Stimulated activated CD4-positive, alpha-beta T cell treated with anti-CD3 and anti-CD28 coated beads, Interleukin-2, amount 100 ng/mL, for 48 hours (primary cell): ENCODE measurements at regions not wholly inside any gene's neighbourhood (a gene's known extent, or its start where the extent isn't known, plus 50 kb on each side); places are given as distances from the start of the nearest gene placed in this dataset.
A peak's percentile ranks its signal among the peaks of the same experiment; 100 is the strongest.
"Not testable (repeated sequence)": the region's sequence is repeated elsewhere in the genome, so short reads cannot be mapped to it uniquely, and the experiment has no call there.

Source experiments
- DNase-seq, 2 donors: peaks; one replicate each; pipeline ENCODE4 v3.0.0-alpha.2; 2020

DNA sequence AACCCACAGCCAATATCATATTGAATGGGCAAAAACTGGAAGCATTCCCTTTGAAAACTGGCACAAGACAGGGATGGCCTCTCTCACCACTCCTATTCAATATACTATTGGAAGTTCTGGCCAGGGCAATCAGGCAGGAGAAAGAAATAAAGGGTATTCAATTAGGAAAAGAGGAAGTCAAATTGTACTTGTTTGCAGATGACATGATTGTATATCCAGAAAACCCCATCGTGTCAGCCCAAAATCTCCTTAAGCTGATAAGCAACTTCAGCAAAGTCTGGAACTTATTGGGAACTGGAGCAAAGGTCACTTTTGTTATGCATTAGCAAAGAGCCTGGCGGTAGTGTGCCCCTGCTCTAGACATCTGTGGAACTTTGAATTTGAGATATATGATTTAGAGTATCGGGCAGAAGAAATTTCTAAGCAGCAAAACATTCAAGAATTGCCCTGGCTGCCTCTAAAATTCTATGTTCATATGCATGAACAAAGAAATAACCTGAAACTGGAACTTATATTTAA lies 53.4 kb upstream of the PSMA1 start:
- not testable (repeated sequence) for DNase-seq

DNA sequence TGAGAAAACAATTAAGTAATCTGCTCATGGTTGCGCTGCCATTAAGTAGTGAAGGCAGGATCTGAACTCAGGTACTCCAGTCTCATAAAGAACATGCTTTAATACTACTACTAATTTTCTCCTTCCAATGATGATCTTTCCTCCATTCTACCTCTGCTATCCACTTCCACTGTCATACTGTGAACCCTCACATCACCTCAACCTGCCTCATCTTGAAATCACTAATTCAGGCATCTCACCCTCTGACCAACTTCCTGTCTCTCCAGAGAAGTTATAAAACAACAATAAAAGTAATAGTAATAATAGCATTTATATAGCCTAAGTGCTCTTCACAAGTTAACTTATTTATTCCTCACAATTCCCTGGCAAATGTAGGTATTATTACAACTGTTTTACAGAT lies 57.1 kb upstream of the PSMA1 start:
- no peak for DNase-seq

GRCh38 chr11:14577835-14578529 lies 57.8 kb upstream of the PSMA1 start:
- DNase-seq = no peak

DNA sequence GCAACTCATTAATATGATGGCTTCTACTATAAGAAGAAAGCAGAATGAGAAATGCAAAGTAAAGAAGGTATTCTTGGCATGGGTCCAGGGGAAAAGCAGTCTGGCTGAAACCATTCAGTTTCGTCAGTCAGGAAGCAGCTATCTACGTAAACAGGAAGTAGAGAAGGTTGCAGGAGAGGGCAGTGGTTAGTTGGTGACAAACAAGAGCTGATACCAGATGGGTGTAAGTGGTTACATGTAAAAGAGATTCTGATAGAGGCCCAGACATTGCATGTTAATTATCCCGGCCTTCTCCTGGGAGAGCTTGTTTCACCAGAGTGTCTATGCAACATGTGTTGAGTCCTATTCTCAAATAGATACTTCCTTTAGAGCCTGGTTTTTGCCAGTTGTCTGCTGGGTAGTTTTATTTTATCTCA lies 58.4 kb upstream of the PSMA1 start:
- peak; percentile 22 for DNase-seq

- no peak for DNase-seq
Measured at GRCh38 chr11:14579646-14580045, 59.5 kb upstream of the PSMA1 start.

DNA sequence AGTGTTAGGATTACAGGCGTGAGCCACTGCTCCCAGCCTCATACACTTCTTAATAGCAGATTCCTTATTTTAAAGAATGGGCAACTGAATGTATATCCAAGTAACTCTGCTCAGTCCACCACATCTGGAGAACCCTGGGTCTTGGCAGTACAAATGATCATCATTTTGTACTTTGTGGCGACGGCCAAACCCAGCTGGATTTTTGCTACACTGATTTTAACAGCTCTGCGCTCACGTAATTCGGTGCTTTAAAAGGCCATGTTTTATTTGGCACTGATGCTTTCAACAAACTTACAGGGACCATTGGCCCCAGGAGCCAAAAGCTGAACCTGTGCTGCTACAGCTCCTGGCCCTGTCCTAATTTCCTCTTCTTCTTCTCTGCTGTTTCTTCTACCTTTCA lies 60.8 kb upstream of the PDE3B start:
- DNase-seq = no peak

GRCh38 chr11:14583252-14584034 lies 60.2 kb upstream of the PDE3B start:
- DNase-seq = no peak

DNA sequence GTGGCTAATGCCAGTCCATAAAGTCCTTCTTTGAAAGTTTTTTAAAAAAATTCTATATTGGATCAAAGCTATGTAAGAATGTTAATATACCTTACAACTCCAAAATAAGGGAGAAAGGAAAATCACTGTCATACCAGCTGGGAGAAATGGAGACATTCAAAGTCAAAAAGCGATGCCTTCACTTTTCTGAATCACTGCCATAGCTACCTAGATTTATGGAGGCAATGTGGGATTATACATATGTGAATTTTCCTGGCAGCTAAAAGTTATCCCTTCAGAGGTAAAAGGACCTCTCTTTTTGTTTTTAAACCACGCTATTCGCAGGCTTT lies 59.6 kb upstream of the PDE3B start:
- no peak for DNase-seq

- no peak for DNase-seq
Measured at GRCh38 chr11:14584595-14584994, 59.0 kb upstream of the PDE3B start.

DNA sequence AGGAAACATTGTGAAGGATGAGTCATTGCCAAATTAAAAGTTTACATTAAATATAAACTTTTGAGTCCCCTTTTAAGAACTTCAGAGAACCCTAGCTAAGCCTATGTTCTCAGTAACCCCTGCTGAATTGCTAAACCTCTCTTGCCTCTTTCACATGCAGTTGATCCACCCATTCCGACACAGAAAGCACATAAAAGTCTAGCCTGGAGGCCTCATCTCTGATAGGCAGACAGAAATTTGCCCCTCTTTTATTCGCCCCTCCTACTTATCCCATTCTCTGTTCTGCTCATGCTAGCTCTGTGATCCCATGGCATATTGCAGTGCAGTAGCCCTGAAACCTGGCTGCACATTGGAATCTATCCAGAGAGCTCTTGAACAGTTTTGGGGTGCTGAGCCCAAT lies 58.2 kb upstream of the PDE3B start:
- DNase-seq = no peak

DNA sequence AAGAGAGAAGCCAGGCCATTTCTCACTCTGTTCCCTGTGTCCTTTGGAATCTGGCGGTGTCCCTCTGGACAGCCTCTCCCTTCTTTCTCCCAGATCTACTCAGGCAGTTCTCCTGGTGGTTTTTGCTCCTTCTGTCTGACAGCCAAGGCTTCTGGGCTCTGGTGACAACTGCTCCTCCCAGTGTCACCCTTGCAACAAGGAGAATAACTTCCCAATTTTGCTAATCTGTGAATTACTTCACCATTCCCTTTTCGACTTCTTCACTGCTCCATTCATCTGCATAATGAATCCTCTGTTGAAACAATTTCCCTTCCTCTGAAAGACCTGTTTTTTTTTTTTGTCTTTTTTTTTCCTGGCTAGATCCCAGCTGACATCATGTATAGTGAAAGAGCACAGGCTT lies 56.3 kb upstream of the PDE3B start:
- DNase-seq = no peak

DNA sequence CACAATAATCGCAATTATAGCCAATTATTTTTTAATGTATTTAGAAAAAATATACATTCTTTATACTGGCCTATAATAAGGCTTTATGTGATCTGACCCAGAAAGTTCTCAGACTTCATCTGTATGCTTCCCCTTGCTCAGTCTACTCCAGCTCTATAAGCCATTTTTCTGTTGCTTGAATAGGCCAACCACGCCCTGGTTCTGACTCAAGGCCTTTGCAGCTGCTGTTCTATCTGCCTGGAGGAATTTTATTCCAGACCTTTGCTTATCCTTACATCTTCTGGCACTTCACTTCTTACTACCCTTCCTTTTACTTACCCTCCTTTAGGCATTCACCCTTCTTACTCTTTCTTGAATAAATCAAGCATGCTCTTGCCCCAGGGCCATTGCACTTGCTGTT lies 54.9 kb upstream of the PDE3B start:
- DNase-seq = no peak

GRCh38 chr11:14589421-14589820 lies 54.2 kb upstream of the PDE3B start:
- DNase-seq = no peak

- not testable (repeated sequence) for DNase-seq
Measured at GRCh38 chr11:14591046-14591445, 52.6 kb upstream of the PDE3B start.

DNA sequence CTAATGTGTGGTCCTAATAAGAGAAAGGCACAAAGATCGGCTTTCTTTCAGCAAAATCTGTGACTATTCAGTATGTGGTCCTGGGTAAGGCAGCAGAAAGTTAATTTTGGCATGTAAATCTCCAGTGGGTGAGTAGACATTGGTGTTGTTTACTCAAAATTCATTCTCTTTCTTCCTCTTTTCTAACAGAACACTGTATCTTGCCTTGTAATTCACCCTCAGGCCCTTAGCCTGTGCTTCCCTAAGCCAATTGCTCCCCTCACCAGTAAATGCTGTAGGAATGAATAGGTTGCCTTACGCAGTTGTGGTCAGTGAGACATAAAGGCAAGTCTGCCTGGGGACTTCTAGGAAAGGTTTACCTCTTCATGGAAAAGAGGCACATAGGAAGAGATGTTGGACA lies 49.9 kb upstream of the PDE3B start:
- no peak for DNase-seq
